SU-DHL-6 (cell line): ENCODE measurements at regions not wholly inside any gene's neighbourhood (a gene's known extent, or its start where the extent isn't known, plus 50 kb on each side); places are given as distances from the start of the nearest gene placed in this dataset.

ENCODE experiments used
- H2AFZ ChIP-seq: fragments of 200-600 bp; sonication (generic); 2 replicates; pipeline ENCODE4 v1.6.1; 2014; ENCODE audit warnings: low read depth, mild to moderate bottlenecking, moderate library complexity, mixed read lengths, antibody characterized with exemption, low read length; ENCODE audit not compliant: severe bottlenecking
- H3F3A ChIP-seq: fragments of 200-600 bp; shearing (Covaris generic); 2 replicates; pipeline ENCODE4 v1.6.0; 2016; ENCODE audit warnings: antibody characterized with exemption, mild to moderate bottlenecking; ENCODE audit not compliant: insufficient read depth
- H3K27ac ChIP-seq: fragments of 200-600 bp; sonication (generic); 2 replicates; pipeline ENCODE4 v1.5.1; 2016; ENCODE audit warnings: low read depth, mild to moderate bottlenecking, low read length, moderate library complexity, mixed read lengths
- H3K27me3 ChIP-seq: fragments of 200-600 bp; sonication (generic), shearing (Covaris generic); 2 replicates; pipeline ENCODE4 v1.6.0; 2014; ENCODE audit warnings: mild to moderate bottlenecking, low read length
- H3K36me3 ChIP-seq: fragments of 200-600 bp; sonication (generic); 2 replicates; pipeline ENCODE4 v1.6.1; 2014; ENCODE audit warnings: mild to moderate bottlenecking, low read length, mixed read lengths
- H3K4me2 ChIP-seq: fragments of 300-600, 200-600 bp; shearing (Covaris generic), sonication (generic); 2 replicates; pipeline ENCODE4 v1.6.0; 2014; ENCODE audit warnings: low read length, low read depth, mild to moderate bottlenecking; ENCODE audit not compliant: poor library complexity, severe bottlenecking
- H3K4me3 ChIP-seq: fragments of 200-600 bp; sonication (generic); 2 replicates; pipeline ENCODE4 v1.5.1; 2014; ENCODE audit warnings: antibody characterized with exemption, low read length, mild to moderate bottlenecking, mixed read lengths; ENCODE audit not compliant: insufficient read depth, poor library complexity, severe bottlenecking
- H3K79me2 ChIP-seq: fragments of 200-600 bp; sonication (generic); 2 replicates; pipeline ENCODE4 v1.6.1; 2014; ENCODE audit warnings: mild to moderate bottlenecking, low read length, moderate library complexity; ENCODE audit not compliant: insufficient read depth
- H3K9ac ChIP-seq: fragments of 200-600 bp; sonication (generic); 2 replicates; pipeline ENCODE4 v1.7.0; 2014; ENCODE audit warnings: mild to moderate bottlenecking, low read length
- H3K9me2 ChIP-seq: fragments of 200-600 bp; sonication (generic); replicated peaks from 2 replicates; pipeline ENCODE4 v1.6.1; 2014; ENCODE audit warnings: low read length; ENCODE audit not compliant: insufficient read depth
- H3K9me3 ChIP-seq: fragments of 200-600 bp; sonication (generic); 2 replicates; pipeline ENCODE4 v1.6.1; 2014; ENCODE audit warnings: low read length, mixed read lengths; ENCODE audit not compliant: insufficient read depth
- H4K20me1 ChIP-seq: fragments of 200-600 bp; sonication (generic); 2 replicates; pipeline ENCODE4 v1.6.1; 2014; ENCODE audit warnings: low read depth, mild to moderate bottlenecking, antibody characterized with exemption, low read length, moderate library complexity, mixed read lengths
- EZH2phosphoT487 ChIP-seq: fragments of 200-600 bp; sonication (generic), shearing (Covaris generic); conservative IDR thresholded peaks from 2 replicates; pipeline ENCODE4 v1.6.1; 2018; ENCODE audit warnings: mild to moderate bottlenecking, antibody characterized with exemption, low read length, moderate library complexity, mixed read lengths
- TF ChIP-seq, protein P1 (sequence below): fragments of 200-600 bp; sonication (generic); IDR thresholded peaks from one replicate; pipeline ENCODE4 v1.5.1; 2017; ENCODE audit warnings: antibody characterized with exemption, mild to moderate bottlenecking, low read length, moderate library complexity; ENCODE audit not compliant: insufficient read depth, poor library complexity, severe bottlenecking

- Histone ChIP-seq H3K27ac (no peak overlapping the region), H3K4me3 (no peak overlapping the region), H3F3A (no peaks in the 10 kb centered on the region), H3K79me2 (no peaks in the 10 kb centered on the region), H3K9ac (no peak overlapping the region), H4K20me1 (no peaks in the 10 kb centered on the region), H2AFZ (no peak overlapping the region), H3K27me3 (no peaks in the 10 kb centered on the region), H3K9me3 (no peaks in the 10 kb centered on the region), H3K36me3 (no peaks in the 10 kb centered on the region), H3K4me2 (no peak overlapping the region), H3K9me2 (no peaks in the 10 kb centered on the region)
- TF ChIP-seq EZH2phosphoT487 = no peak
- TF ChIP-seq, protein P1, sequence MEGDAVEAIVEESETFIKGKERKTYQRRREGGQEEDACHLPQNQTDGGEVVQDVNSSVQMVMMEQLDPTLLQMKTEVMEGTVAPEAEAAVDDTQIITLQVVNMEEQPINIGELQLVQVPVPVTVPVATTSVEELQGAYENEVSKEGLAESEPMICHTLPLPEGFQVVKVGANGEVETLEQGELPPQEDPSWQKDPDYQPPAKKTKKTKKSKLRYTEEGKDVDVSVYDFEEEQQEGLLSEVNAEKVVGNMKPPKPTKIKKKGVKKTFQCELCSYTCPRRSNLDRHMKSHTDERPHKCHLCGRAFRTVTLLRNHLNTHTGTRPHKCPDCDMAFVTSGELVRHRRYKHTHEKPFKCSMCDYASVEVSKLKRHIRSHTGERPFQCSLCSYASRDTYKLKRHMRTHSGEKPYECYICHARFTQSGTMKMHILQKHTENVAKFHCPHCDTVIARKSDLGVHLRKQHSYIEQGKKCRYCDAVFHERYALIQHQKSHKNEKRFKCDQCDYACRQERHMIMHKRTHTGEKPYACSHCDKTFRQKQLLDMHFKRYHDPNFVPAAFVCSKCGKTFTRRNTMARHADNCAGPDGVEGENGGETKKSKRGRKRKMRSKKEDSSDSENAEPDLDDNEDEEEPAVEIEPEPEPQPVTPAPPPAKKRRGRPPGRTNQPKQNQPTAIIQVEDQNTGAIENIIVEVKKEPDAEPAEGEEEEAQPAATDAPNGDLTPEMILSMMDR = no peak
These were observed 83.1 kb upstream of the IRX6 start for GRCh38 chr16:55240888-55241287.

GRCh38 chr16:55242667-55243066 is 81.3 kb upstream of the IRX6 start:
- no peak overlapping the region for H3K4me2 ChIP-seq
- no peaks in the 10 kb centered on the region for H3F3A ChIP-seq
- no peaks in the 10 kb centered on the region for H3K9me2 ChIP-seq
- no peaks in the 10 kb centered on the region for H3K36me3 ChIP-seq
- H3K27ac ChIP-seq = no peak overlapping the region
- H3K9ac ChIP-seq = no peak overlapping the region
- H3K79me2 ChIP-seq = no peaks in the 10 kb centered on the region
- no peaks in the 10 kb centered on the region for H3K9me3 ChIP-seq
- TF ChIP-seq, protein P1 = no peak
- TF ChIP-seq EZH2phosphoT487 = no peak
- no peak overlapping the region for H3K4me3 ChIP-seq
- no peak overlapping the region for H2AFZ ChIP-seq
- H4K20me1 ChIP-seq = no peaks in the 10 kb centered on the region
- no peaks in the 10 kb centered on the region for H3K27me3 ChIP-seq

DNA sequence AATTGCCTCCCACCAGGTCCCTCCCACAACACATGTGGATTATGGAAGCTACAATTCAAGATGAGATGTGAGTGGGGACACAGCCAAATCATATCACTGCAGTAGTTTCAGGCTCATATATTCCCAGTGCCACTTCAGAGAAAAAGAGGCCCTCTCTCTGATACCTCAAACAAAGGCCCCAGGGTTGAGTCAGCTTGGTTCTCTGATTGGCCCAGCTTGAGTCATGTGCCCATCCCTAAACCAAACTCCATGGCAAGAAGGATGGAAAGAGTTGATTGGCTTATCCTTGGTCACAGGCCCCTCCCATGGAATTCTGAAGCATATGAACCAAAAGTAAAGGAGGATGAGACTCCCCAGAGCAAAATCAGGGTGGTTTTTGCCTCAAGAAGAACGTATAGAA is 75.9 kb upstream of the IRX6 start:
- Histone ChIP-seq H3K36me3 (no peaks in the 10 kb centered on the region), H2AFZ (no peak overlapping the region), H3K4me3 (no peak overlapping the region), H3K9me3 (no peaks in the 10 kb centered on the region), H3K4me2 (no peak overlapping the region), H4K20me1 (no peaks in the 10 kb centered on the region), H3K79me2 (no peaks in the 10 kb centered on the region), H3K27me3 (no peaks in the 10 kb centered on the region), H3K9ac (no peak overlapping the region), H3K9me2 (no peaks in the 10 kb centered on the region), H3K27ac (no peak overlapping the region), H3F3A (no peaks in the 10 kb centered on the region)
- TF ChIP-seq, protein P1 = no peak
- no peak for TF ChIP-seq EZH2phosphoT487

DNA sequence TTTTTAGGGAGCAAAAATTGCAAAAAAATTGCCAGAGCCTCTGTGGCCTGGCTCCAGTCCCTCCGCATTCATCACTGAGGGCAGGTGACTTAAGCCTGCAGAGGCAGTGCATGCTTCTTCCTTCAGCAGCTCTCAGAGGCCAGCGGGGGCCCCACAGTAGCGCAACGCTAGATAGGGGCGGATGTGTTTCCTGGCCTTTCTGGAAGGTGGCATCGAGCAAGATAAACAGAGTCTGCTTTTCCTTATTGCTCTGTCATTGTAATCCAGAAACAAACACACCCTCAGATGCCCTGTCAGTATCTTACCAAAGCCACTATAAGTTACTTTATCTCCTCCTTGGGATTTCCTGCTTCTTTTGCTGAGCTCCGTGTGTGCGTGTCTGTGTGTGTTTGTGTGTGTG is 75.5 kb upstream of the IRX6 start:
- TF ChIP-seq EZH2phosphoT487 = no peak
- TF ChIP-seq, protein P1 = no peak
- H3K27ac ChIP-seq = no peak overlapping the region

More for the DNA sequence above, 75.5 kb upstream of the IRX6 start:
- no peak overlapping the region for H3K4me2 ChIP-seq
- no peaks in the 10 kb centered on the region for H3K36me3 ChIP-seq
- H4K20me1 ChIP-seq = no peaks in the 10 kb centered on the region
- no peaks in the 10 kb centered on the region for H3K79me2 ChIP-seq
- H3K27me3 ChIP-seq = no peaks in the 10 kb centered on the region
- H3K9ac ChIP-seq = no peak overlapping the region
- no peak overlapping the region for H2AFZ ChIP-seq
- H3K9me2 ChIP-seq = no peaks in the 10 kb centered on the region
- no peak overlapping the region for H3K4me3 ChIP-seq
- no peaks in the 10 kb centered on the region for H3F3A ChIP-seq
- H3K9me3 ChIP-seq = no peaks in the 10 kb centered on the region
